ENCODE measurements at regions not wholly inside any gene's neighbourhood (a gene's known extent, or its start where the extent isn't known, plus 50 kb on each side); places are given as distances from the start of the nearest gene placed in this dataset.

GRCh38 chr18:44546954-44547353 is 133.7 kb upstream of the SETBP1 start:
- RAD21 ChIA-PET (ENCODE audit: low non-redundant PET in 1 of 2, low total read pairs in 2 of 2, uncharacterized antibody in 2 of 2, unreplicated experiment in 2 of 2): no interaction called here
- no peak for DNase-seq (ENCODE audit: low read depth, low spot score)

More at GRCh38 chr18:44546954-44547353, 133.7 kb upstream of the SETBP1 start:
- Histone ChIP-seq H4K20me1 (ENCODE audit: insufficient read depth) (no peaks in the 10 kb centered on the region), H3K4me3 (replicated peaks in 1 of 2; ENCODE audit: low read depth in 1 of 2, low read length in 2 of 2) (no peak overlapping the region), H2AFZ (ENCODE audit: low read depth, low read length, poor library complexity, severe bottlenecking) (no peak overlapping the region), H3K4me1 (ENCODE audit: control insufficient read depth in 1 of 2, insufficient read depth in 2 of 2, low read length in 2 of 2) (no peaks in the 10 kb centered on the region), H3K9ac (ENCODE audit: low read length) (no peak overlapping the region), H3K27me3 (ENCODE audit: insufficient read depth, low read length) (no peaks in the 10 kb centered on the region), H3K79me2 (ENCODE audit: insufficient read depth, low read length) (no peaks in the 10 kb centered on the region), H3K9me3 (ENCODE audit: control insufficient read depth in 1 of 2, insufficient read depth in 1 of 2, low read depth in 1 of 2, low read length in 2 of 2) (peaks cover 7 to 21% of the 10 kb centered on the region in 2 experiments; a peak in 2 of 4 replicates), H3K27ac (ENCODE audit: low read depth, low read length) (no peak overlapping the region), H3K9me2 (ENCODE audit: insufficient read depth) (no peaks in the 10 kb centered on the region), H3K4me2 (ENCODE audit: low read length) (no peak overlapping the region), H3K36me3 (ENCODE audit: control insufficient read depth in 1 of 2, insufficient read depth in 2 of 2, low read length in 2 of 2) (no peaks in the 10 kb centered on the region)
- no peak for ATAC-seq
- intact Hi-C loops (cut with micrococcal nuclease): no loop called here
- ChIA-PET POLR2A (no interaction called here), CTCF (no interaction called here)
- TF ChIP-seq JUND (IDR thresholded peaks at IDR 0.05) (no peak), SRF (IDR thresholded peaks at IDR 0.05; ENCODE audit: low read depth) (no peak), FOSL1 (IDR thresholded peaks at IDR 0.05; ENCODE audit: low read depth) (no peak), EGR1 (IDR thresholded peaks at IDR 0.05; ENCODE audit: low read depth) (no peak), CEBPB (IDR thresholded peaks at IDR 0.05; ENCODE audit: low read depth) (no peak), ZNF274 (IDR thresholded peaks at IDR 0.05; ENCODE audit: low read depth, low read length) (no peak), ELF1 (IDR thresholded peaks at IDR 0.05; ENCODE audit: borderline replicate concordance, low read depth) (no peak), REST (IDR thresholded peaks at IDR 0.05; ENCODE audit: low read depth) (no peak), POLR2A (IDR thresholded peaks at IDR 0.05; ENCODE audit: borderline replicate concordance, extremely low read depth, insufficient read depth, insufficient read length) (no peak), SP1 (IDR thresholded peaks at IDR 0.05; ENCODE audit: low read depth) (no peak), RAD21 (IDR thresholded peaks at IDR 0.05; ENCODE audit: low read depth) (no peak), SIN3A (IDR thresholded peaks at IDR 0.05; ENCODE audit: low read depth) (no peak), ATF3 (IDR thresholded peaks at IDR 0.05) (no peak), MAX (IDR thresholded peaks at IDR 0.05) (no peak), POLR2AphosphoS5 (IDR thresholded peaks at IDR 0.05; ENCODE audit: low read depth, low read length) (no peak), EZH2 (IDR thresholded peaks at IDR 0.05) (no peak), CBX3 (IDR thresholded peaks at IDR 0.05; ENCODE audit: low read depth) (no peak), EZH2phosphoT487 (IDR thresholded peaks at IDR 0.05; ENCODE audit: borderline replicate concordance) (no peak)
- BruUV-seq (replicated peaks): no TSS peak

Measured in HCT116 (cell line).